Lung microvascular endothelial cell (primary cell): ENCODE measurements at regions not wholly inside any gene's neighbourhood (a gene's known extent, or its start where the extent isn't known, plus 50 kb on each side); places are given as distances from the start of the nearest gene placed in this dataset.

ENCODE experiments used
- DNase-seq, 2 donors: peaks; one replicate each; pipeline versions ENCODE4 v3.0.0 to v3.0.0-alpha.2; 2010; ENCODE audit warnings: low read depth in 2 of 2

GRCh38 chr18:61157451-61157850 lies 175.8 kb upstream of the CDH20 start:
- no peak for DNase-seq

GRCh38 chr18:61159246-61159645 lies 174.0 kb upstream of the CDH20 start:
- no peak for DNase-seq

DNA sequence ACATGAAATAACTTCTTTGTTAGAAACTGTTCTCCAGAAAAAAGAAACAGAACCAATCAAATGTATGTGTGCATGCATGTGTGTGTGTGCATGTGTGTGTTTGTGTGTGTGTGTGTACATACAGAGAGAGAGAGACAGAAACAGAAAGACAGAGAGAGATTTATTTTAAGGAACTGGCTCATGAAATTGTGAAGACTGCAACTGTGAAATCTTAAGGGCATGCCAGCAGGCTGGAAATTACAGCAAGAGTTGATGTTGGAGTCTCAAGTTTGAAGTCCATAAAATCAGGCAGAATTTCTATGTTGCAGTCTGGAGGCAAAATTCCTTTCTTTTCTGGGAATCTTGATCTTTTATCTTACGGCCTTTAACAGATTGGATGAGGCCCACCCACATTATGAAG lies 168.9 kb upstream of the CDH20 start:
- no peak for DNase-seq

GRCh38 chr18:61167902-61168301 lies 165.3 kb upstream of the CDH20 start:
- no peak for DNase-seq

DNA sequence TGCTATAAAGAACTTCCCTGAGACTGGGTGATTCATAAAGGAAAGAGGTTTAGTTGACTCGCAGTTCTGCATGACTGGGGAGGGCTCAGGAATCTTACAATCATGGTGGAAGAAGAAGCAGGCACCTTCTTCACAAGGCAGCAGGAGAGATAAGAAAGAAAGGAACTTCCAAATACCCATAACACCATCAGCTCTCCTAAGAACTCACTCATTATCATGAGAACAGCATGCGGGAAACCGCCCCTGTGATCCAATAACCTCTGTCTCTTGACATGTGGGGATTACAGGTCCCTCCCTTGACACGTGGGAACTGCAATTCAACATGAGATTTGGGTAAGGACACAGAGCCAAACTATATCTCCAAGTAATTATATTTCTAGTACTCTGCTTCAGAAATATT lies 163.8 kb upstream of the CDH20 start:
- DNase-seq: no peak

DNA sequence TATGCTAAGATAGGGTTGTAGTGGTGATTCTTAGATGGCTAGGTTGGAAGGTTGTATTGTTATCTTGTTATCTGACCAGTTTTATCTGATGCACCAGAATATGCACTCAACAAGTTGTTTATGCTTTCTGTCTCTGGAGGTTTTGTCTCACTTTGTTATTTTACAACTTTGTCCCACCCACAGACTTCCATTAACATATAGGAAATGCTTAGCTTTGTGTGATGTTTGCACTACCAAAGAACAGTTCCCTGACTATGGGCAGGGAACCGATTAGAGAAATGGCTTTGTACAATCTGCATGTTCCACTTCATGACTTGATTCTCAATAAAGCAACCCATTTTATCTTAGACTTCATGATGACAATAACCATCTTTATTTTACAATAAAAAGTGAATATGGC lies 160.6 kb upstream of the CDH20 start:
- no peak for DNase-seq

- no peak for DNase-seq
Observed at GRCh38 chr18:61173554-61173953, 159.7 kb upstream of the CDH20 start.

- no peak for DNase-seq
Observed at GRCh38 chr18:61183798-61184197, 149.4 kb upstream of the CDH20 start.

- no peak for DNase-seq
Observed at GRCh38 chr18:61187971-61188370, 145.3 kb upstream of the CDH20 start.

DNA sequence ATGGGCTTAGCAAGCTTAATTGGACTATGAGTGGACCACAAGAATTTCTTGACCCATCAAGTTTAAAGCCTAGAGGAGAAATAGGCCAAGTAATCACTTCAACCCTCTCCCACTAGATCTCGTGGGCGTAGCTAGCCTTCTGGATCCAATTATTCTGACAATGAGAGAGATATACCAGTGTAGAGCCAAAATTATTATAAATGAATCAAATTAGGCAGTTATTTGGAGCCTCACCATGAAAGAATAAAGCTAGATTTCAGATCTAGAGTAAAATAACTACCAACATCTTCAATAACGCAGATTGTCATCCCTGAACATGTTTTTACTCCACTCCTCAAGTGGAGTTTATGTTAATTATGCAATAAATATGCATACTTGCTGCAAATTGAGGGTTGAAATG lies 143.9 kb upstream of the CDH20 start:
- DNase-seq: no peak

DNA sequence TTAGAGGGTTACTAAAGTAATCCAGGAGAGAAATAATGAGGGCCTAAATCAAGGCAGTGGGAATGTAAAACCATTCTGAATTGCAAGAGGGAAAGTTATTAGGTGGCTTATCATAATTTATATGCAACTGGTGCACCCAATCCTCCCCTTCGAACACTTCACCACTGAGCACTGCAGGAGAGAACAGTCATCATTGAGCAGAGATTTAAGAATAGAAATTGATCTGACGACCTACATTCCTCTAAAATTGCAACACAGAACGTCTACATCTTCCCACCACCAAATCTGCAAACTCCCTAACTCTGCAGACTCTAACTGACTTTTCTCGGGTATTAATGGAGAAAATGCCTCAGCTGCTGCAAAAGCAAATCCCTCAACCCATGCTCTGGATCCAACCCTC lies 138.5 kb upstream of the CDH20 start:
- DNase-seq: no peak

DNA sequence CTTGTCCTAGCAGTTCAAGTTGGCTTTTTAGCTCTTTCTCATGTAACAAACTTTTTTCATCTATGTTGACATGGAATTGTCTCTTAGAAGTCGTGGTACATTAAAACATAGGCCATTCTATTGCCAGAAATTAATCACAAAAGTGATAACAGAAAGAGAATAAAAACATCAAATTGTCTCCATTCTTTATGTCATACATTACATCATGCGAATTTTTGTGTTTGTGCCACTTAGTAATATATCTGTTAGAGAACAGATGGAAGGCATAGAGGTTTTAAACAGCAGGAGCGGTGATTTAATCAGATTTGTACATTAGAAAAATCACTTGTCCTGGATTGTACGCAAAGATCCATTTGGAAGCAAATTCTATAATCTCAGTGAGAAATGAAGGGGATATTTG lies 136.5 kb upstream of the CDH20 start:
- no peak for DNase-seq

DNA sequence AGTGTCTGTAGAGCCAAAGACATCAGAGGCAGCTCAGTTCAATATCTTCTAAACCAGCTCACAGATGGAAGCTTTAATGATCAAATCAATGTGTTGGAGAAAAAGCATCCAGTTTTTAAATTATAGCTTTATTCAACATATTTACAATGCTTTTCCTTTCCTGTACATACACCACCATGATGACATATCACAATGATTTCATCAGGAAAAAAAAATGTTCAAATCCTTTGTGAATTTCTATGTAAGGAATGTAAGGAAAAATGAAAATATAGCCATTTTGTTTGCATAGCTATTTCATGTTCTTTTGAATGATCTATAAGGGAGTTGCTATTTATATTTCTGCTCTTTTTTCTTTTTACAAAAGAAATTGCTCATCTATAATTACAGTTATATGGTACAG lies 134.7 kb upstream of the CDH20 start:
- no peak for DNase-seq

DNA sequence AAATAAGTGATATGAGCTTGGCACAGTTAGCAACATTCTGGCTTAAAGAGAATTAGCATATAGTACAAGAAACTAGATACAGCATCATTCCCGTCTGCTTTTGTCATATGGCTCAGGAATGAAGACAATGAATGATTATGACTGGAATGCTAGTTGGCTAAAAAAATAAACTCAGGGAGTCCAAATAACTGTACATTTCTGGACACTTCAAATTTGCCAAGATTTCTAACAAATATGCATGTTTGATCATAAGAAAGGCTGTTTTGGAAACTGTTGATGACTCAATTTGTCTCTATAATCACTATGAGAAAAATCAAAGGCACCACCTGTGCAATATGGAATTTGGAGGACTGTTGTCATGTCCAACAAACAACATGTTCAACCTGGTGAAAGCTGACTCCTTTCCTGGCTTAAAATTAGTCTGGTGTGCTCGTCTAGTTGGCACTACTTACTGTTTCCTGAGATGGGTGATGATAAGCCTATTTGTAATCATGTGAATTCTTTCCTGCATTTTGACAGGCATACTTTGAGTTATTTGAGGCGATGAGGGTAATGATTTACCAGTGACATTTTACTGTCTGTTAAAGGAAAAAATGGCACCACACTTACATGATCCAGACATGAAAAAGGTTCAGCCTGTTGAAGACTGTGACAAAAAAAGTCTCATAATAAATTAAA lies 133.9 kb upstream of the CDH20 start:
- no peak for DNase-seq

GRCh38 chr18:61201511-61201910 lies 131.7 kb upstream of the CDH20 start:
- DNase-seq: no peak

- no peak for DNase-seq
Observed at GRCh38 chr18:61203151-61203550, 130.1 kb upstream of the CDH20 start.

GRCh38 chr18:61209801-61210200 lies 123.4 kb upstream of the CDH20 start:
- DNase-seq: no peak

- DNase-seq: no peak
Observed at GRCh38 chr18:61216051-61216450, 117.2 kb upstream of the CDH20 start.

- no peak for DNase-seq
Observed at GRCh38 chr18:61222206-61222605, 111.0 kb upstream of the CDH20 start.

- no peak for DNase-seq
Observed at GRCh38 chr18:61225336-61225735, 107.9 kb upstream of the CDH20 start.

- no peak for DNase-seq
Observed at GRCh38 chr18:61236356-61237057, 96.7 kb upstream of the CDH20 start.

DNA sequence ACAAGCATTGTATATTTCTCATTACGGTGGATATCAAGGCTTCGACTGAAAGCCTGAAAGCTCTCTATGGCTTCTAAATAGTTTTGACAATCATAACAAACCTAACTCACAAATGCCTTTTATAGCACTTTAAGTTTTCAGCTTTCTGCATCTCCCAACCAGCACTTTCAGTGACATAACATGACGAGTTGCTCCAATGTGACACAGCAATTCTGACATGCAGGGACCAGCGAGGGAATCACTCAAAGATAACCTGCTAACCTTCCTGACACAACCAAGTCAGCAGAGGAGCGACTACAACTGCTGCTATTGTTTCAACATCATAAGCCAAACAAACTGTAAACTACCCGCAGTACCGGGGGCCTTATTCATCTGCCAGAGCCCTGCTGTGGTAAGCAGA lies 95.7 kb upstream of the CDH20 start:
- no peak for DNase-seq

DNA sequence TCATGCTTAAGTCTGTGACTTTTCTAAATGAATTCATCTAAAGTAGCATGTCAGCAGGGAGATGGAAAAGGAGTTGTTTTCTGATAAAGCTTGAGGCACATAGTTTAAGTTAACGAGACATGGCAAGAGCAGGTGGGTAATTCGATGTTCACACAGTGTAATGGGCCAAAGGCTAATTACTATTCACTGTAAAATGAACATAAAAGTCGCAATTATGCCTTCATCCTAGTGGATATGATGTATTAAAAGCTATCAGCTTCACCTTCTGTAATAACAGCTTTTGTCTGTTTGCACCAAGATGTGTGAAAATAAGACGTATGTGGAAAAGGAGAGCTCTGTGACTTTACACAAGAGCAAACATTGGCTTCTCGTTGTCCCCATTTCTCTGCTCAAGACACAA lies 94.2 kb upstream of the CDH20 start:
- DNase-seq: no peak
